Activated T-cell treated with anti-CD3 and anti-CD28 coated beads, Interleukin-2, amount 50 U/mL, for 4 hours (primary cell): ENCODE measurements at regions not wholly inside any gene's neighbourhood (a gene's known extent, or its start where the extent isn't known, plus 50 kb on each side); places are given as distances from the start of the nearest gene placed in this dataset.
A peak's percentile ranks its signal among the peaks of the same experiment; 100 is the strongest.

ENCODE experiments used
- ATAC-seq, 2 donors: fragments of 200-7000 bp; cut with Tn5 transposase; one replicate each; pipeline ENCODE4 v1.10.0; 2021
- DNase-seq: peaks from one replicate; pipeline ENCODE4 v3.0.0-alpha.2; 2020
- H3K27me3 Mint-ChIP-seq: one replicate; pipeline ENCODE4 v1.8.0; 2021; ENCODE audit warnings: low read depth, mixed read lengths
- H3K36me3 Mint-ChIP-seq: one replicate; pipeline ENCODE4 v1.8.0; 2022; ENCODE audit warnings: mixed read lengths; ENCODE audit not compliant: insufficient read depth
- H3K4me1 Mint-ChIP-seq: one replicate; pipeline ENCODE4 v1.8.0; 2021; ENCODE audit warnings: low read depth, mixed read lengths
- H3K4me3 Mint-ChIP-seq: one replicate; pipeline ENCODE4 v1.8.0; 2021; ENCODE audit warnings: mild to moderate bottlenecking, moderate library complexity, mixed read lengths
- H3K9me3 Mint-ChIP-seq: one replicate; pipeline ENCODE4 v1.8.0; 2021; ENCODE audit warnings: mixed read lengths

GRCh38 chr7:98534493-98534892 is 82.6 kb upstream of the NPTX2 start:
- Mint-ChIP-seq H3K4me1 (no peaks in the 10 kb centered on the region), H3K9me3 (peaks cover 12% of the 10 kb centered on the region), H3K4me3 (no peak overlapping the region), H3K27me3 (no peaks in the 10 kb centered on the region), H3K36me3 (no peaks in the 10 kb centered on the region)
- DNase-seq = no peak
- ATAC-seq = no peak

- no peak for ATAC-seq
- DNase-seq = no peak
- Mint-ChIP-seq H3K4me3 (no peak overlapping the region), H3K9me3 (peaks cover 12% of the 10 kb centered on the region), H3K4me1 (no peaks in the 10 kb centered on the region), H3K36me3 (no peaks in the 10 kb centered on the region), H3K27me3 (no peaks in the 10 kb centered on the region)
Observed at GRCh38 chr7:98531717-98532116, 85.4 kb upstream of the NPTX2 start.

- DNase-seq = no peak
- H3K9me3 Mint-ChIP-seq = peaks cover 8% of the 10 kb centered on the region
- H3K4me1 Mint-ChIP-seq = no peaks in the 10 kb centered on the region
- no peak for ATAC-seq
- no peak overlapping the region for H3K4me3 Mint-ChIP-seq
- H3K27me3 Mint-ChIP-seq = no peaks in the 10 kb centered on the region
- no peaks in the 10 kb centered on the region for H3K36me3 Mint-ChIP-seq
Observed at GRCh38 chr7:98528079-98528478, 89.0 kb upstream of the NPTX2 start.

- Mint-ChIP-seq H3K9me3 (peaks cover 1% of the 10 kb centered on the region), H3K4me1 (no peaks in the 10 kb centered on the region), H3K27me3 (peaks cover 2% of the 10 kb centered on the region), H3K36me3 (no peaks in the 10 kb centered on the region), H3K4me3 (no peak overlapping the region)
- ATAC-seq (no peak), DNase-seq (no peak)
Observed at GRCh38 chr7:98526059-98526458, 91.0 kb upstream of the NPTX2 start.

GRCh38 chr7:98521089-98521692 is 95.9 kb upstream of the NPTX2 start:
- Mint-ChIP-seq H3K27me3 (peaks cover 5% of the 10 kb centered on the region), H3K4me1 (no peaks in the 10 kb centered on the region), H3K36me3 (no peaks in the 10 kb centered on the region), H3K9me3 (no peaks in the 10 kb centered on the region), H3K4me3 (no peak overlapping the region)
- no peak for DNase-seq
- ATAC-seq = no peak

- DNase-seq = no peak
- Mint-ChIP-seq H3K27me3 (peaks cover 5% of the 10 kb centered on the region), H3K9me3 (no peaks in the 10 kb centered on the region), H3K4me1 (no peaks in the 10 kb centered on the region), H3K36me3 (no peaks in the 10 kb centered on the region), H3K4me3 (no peak overlapping the region)
- ATAC-seq = no peak
Observed at GRCh38 chr7:98520356-98520951, 96.6 kb upstream of the NPTX2 start.

- ATAC-seq (no peak), DNase-seq (no peak)
- Mint-ChIP-seq H3K4me3 (no peak overlapping the region), H3K36me3 (no peaks in the 10 kb centered on the region), H3K9me3 (no peaks in the 10 kb centered on the region), H3K27me3 (peaks cover 5% of the 10 kb centered on the region), H3K4me1 (no peaks in the 10 kb centered on the region)
Observed at GRCh38 chr7:98518159-98518947, 98.7 kb upstream of the NPTX2 start.

GRCh38 chr7:98515201-98515600 is 101.9 kb upstream of the NPTX2 start:
- peaks cover 4% of the 10 kb centered on the region for H3K27me3 Mint-ChIP-seq
- ATAC-seq (no peak), DNase-seq (no peak)
- H3K36me3 Mint-ChIP-seq = no peaks in the 10 kb centered on the region
- no peak overlapping the region for H3K4me3 Mint-ChIP-seq
- H3K4me1 Mint-ChIP-seq = no peaks in the 10 kb centered on the region
- H3K9me3 Mint-ChIP-seq = no peaks in the 10 kb centered on the region

- Mint-ChIP-seq H3K9me3 (no peaks in the 10 kb centered on the region), H3K4me1 (no peaks in the 10 kb centered on the region), H3K4me3 (no peak overlapping the region), H3K36me3 (no peaks in the 10 kb centered on the region), H3K27me3 (peaks cover 4% of the 10 kb centered on the region)
- DNase-seq (no peak), ATAC-seq (peak in 1 of 2 donors; percentile 21)
Observed at GRCh38 chr7:98514211-98515031, 102.7 kb upstream of the NPTX2 start.

GRCh38 chr7:98511175-98511574 is 105.9 kb upstream of the NPTX2 start:
- no peak overlapping the region for H3K4me3 Mint-ChIP-seq
- no peak for DNase-seq
- no peaks in the 10 kb centered on the region for H3K9me3 Mint-ChIP-seq
- H3K27me3 Mint-ChIP-seq = peaks cover 4% of the 10 kb centered on the region
- no peak for ATAC-seq
- no peaks in the 10 kb centered on the region for H3K4me1 Mint-ChIP-seq
- H3K36me3 Mint-ChIP-seq = no peaks in the 10 kb centered on the region

GRCh38 chr7:98509836-98510235 is 107.2 kb upstream of the NPTX2 start:
- no peak overlapping the region for H3K4me3 Mint-ChIP-seq
- no peaks in the 10 kb centered on the region for H3K4me1 Mint-ChIP-seq
- H3K9me3 Mint-ChIP-seq = no peaks in the 10 kb centered on the region
- DNase-seq = no peak
- no peak for ATAC-seq
- peaks cover 4% of the 10 kb centered on the region for H3K27me3 Mint-ChIP-seq
- H3K36me3 Mint-ChIP-seq = no peaks in the 10 kb centered on the region

GRCh38 chr7:98506471-98506870 is 105.6 kb upstream of the BAIAP2L1 start:
- ATAC-seq = no peak
- Mint-ChIP-seq H3K36me3 (no peaks in the 10 kb centered on the region), H3K4me3 (no peak overlapping the region), H3K9me3 (no peaks in the 10 kb centered on the region), H3K27me3 (peaks cover 8% of the 10 kb centered on the region), H3K4me1 (no peaks in the 10 kb centered on the region)
- no peak for DNase-seq

GRCh38 chr7:98500764-98501163 is 99.9 kb upstream of the BAIAP2L1 start:
- no peak for DNase-seq
- H3K9me3 Mint-ChIP-seq = peaks cover 12% of the 10 kb centered on the region
- ATAC-seq = no peak
- no peaks in the 10 kb centered on the region for H3K4me1 Mint-ChIP-seq
- no peak overlapping the region for H3K4me3 Mint-ChIP-seq
- H3K27me3 Mint-ChIP-seq = peaks cover 9% of the 10 kb centered on the region
- no peaks in the 10 kb centered on the region for H3K36me3 Mint-ChIP-seq

GRCh38 chr7:98496618-98497017 is 95.7 kb upstream of the BAIAP2L1 start:
- ATAC-seq (no peak), DNase-seq (no peak)
- Mint-ChIP-seq H3K4me3 (no peak overlapping the region), H3K4me1 (no peaks in the 10 kb centered on the region), H3K36me3 (no peaks in the 10 kb centered on the region), H3K9me3 (peaks cover 23% of the 10 kb centered on the region), H3K27me3 (peaks cover 1% of the 10 kb centered on the region)
